GM12891 (cell line): ENCODE measurements at regions not wholly inside any gene's neighbourhood (a gene's known extent, or its start where the extent isn't known, plus 50 kb on each side); places are given as distances from the start of the nearest gene placed in this dataset.

ENCODE experiments used
- DNase-seq: peaks from one replicate; pipeline ENCODE4 v3.0.0; 2011; ENCODE audit warnings: low spot score; ENCODE audit not compliant: insufficient read length
- FAIRE-seq: peaks from 2 replicates; lab custom pipeline; 2011; peaks lifted over from hg19 to GRCh38; lab: Jason Lieb, UNC
- PAX5 ChIP-seq: IDR thresholded peaks from 2 replicates; pipeline ENCODE4 v1.6.1; 2011; ENCODE audit warnings: low read length, moderate library complexity, mild to moderate bottlenecking; ENCODE audit not compliant: insufficient read depth, severe bottlenecking
- POLR2A ChIP-seq: IDR thresholded peaks from 2 replicates; pipeline ENCODE4 v1.6.1; 2011; ENCODE audit warnings: low read depth, low read length, control low read depth
- POLR2AphosphoS5 ChIP-seq: IDR thresholded peaks from 2 replicates; pipeline ENCODE4 v1.6.1; 2011; ENCODE audit warnings: low read depth, low read length, control low read depth
- POU2F2 ChIP-seq: IDR thresholded peaks from 2 replicates; pipeline ENCODE4 v1.6.1; 2011; ENCODE audit warnings: low read depth, mild to moderate bottlenecking, control low read depth, low read length, moderate library complexity
- SPI1 ChIP-seq: IDR thresholded peaks from 2 replicates; pipeline ENCODE4 v1.6.1; 2011; ENCODE audit warnings: low read depth, low read length, control low read depth
- TAF1 ChIP-seq: IDR thresholded peaks from 2 replicates; pipeline ENCODE4 v1.6.1; 2011; ENCODE audit warnings: low read depth, low read length, control low read depth

DNA sequence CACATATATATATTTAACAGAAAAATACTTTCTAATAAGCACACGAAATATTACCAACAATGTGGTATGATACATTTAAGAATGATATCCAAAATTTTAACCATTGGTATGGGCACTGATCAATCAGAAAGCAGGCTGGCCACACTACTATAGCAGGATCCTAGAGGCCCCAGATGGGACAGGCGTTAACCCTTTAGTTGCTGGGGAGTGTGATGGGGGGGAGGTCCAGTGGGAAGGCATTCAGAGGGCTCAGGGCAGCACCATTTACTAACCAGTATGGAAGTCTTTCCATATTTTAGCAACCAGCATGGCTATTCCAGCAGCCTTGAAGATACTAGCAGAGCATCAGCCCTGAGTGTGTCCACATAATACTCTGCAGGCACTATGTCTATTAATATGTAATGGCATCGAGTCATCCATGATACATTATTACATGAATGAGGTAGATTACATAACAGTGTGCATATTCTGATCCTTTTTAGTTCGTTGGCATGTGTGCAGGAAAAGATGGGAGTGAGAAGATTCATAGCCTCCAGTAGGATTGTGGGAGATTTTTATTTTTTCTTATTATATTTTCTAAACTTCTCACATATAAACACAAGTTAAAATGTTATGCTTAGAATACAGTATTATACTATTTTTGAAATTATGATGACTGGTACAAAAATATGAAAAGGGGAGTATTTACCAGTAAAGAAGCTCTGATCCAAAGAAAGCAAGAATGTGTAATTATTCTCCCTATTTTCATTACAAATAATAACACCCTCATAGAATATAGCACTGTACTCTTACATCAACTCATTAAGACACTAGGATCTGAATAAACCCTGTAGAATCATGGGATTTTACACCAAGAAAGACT lies 78.9 kb downstream of the FAM217A start:
- no peak for TF ChIP-seq POLR2A
- TF ChIP-seq POLR2AphosphoS5: no peak
- TF ChIP-seq POU2F2: no peak
- TF ChIP-seq PAX5: no peak
- TF ChIP-seq TAF1: no peak
- TF ChIP-seq SPI1: no peak
- no peak for DNase-seq
- FAIRE-seq: no peak

DNA sequence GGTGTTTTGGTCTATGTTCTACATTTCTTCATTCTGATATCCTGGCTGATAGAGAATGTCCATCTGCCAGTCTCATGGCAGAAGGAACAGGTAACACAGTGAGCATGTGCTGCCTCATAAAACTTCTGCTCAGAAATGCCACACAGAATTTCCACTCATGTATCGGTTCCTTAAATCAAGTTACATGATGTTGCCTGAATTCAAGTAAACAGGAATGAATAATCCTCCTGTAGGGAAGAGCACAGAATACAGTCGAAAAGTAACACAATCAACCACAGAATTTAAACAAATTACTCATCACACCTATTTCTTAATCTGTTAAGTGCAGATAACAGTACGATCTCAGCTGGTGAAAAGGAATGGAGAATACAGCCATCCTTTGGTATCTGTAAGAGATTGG lies 74.7 kb downstream of the FAM217A start:
- DNase-seq: no peak
- TF ChIP-seq POLR2A: no peak
- TF ChIP-seq SPI1: peak; percentile 49; the same call in 1 of the 2 replicates
- no peak for FAIRE-seq

DNA sequence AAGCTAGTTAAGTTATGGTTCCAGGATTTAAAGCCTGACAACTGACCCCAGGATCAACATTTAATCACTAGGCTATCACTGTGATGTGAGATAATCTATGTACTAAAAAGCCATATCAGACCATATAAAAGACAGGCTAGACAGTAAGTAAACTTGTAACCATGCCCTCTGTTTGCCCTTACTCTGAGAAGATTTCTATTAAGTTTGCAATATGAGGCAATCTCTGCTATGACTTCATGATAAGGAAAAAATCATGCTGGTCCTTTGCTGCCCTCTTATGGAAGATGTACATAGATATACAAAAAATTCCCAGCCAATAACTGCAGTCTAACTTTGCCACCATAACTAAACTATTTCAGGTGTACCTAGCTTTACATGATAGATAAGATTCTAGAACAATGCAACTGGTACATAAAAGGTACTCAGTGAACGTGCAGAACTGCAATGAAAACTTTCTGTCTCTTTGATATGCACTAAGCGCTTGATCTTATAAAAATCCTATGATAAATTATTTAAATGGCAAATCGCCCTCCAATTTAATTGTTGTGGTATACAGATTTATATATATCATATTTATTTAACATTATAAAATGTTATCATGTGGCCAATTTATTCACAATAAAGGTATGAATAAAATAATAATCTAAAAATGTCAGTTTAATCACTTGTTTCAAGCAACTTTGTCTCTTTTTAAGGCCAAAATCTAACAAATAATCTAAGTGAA lies 70.5 kb downstream of the FAM217A start:
- FAIRE-seq: no peak
- DNase-seq: no peak
- no peak for TF ChIP-seq TAF1
- no peak for TF ChIP-seq POLR2A
- no peak for TF ChIP-seq POLR2AphosphoS5
- no peak for TF ChIP-seq SPI1
- no peak for TF ChIP-seq POU2F2
- no peak for TF ChIP-seq PAX5

GRCh38 chr6:4009486-4009885 lies 69.5 kb downstream of the FAM217A start:
- no peak for DNase-seq
- TF ChIP-seq PAX5 (no peak), POLR2A (no peak), SPI1 (no peak), POLR2AphosphoS5 (no peak), TAF1 (no peak), POU2F2 (no peak)
- no peak for FAIRE-seq

GRCh38 chr6:4010048-4010447 lies 68.9 kb downstream of the FAM217A start:
- TF ChIP-seq POLR2AphosphoS5: no peak
- no peak for TF ChIP-seq SPI1
- TF ChIP-seq POLR2A: no peak
- no peak for TF ChIP-seq TAF1
- no peak for TF ChIP-seq PAX5
- no peak for TF ChIP-seq POU2F2
- FAIRE-seq (no peak), DNase-seq (no peak)

DNA sequence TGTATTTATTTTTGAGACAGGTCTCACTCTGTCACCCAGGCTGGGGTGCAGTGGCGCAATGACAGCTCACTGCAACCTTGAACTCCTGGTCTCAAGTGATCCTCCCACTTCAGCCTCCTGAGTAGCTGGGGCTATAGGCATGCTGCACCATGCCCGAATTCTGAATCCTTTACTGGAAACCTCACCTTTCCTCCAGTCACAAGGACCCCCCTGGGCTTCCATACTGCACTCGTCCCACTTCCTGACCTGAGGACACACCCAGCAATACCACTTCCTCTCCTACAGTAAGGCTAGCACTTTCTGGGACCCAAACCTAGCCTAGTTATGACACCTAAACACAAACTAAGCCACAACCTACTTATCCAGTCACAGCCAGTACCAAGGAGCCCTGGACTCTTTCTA lies 68.2 kb downstream of the FAM217A start:
- no peak for TF ChIP-seq POLR2A
- peak; percentile 75 for TF ChIP-seq SPI1
- FAIRE-seq: no peak
- no peak for DNase-seq

- TF ChIP-seq SPI1: no peak
- no peak for TF ChIP-seq POLR2AphosphoS5
- no peak for TF ChIP-seq POU2F2
- TF ChIP-seq POLR2A: no peak
- no peak for TF ChIP-seq PAX5
- TF ChIP-seq TAF1: no peak
- no peak for DNase-seq
- FAIRE-seq: no peak
Measured at GRCh38 chr6:4012826-4013225, 66.1 kb downstream of the FAM217A start.

DNA sequence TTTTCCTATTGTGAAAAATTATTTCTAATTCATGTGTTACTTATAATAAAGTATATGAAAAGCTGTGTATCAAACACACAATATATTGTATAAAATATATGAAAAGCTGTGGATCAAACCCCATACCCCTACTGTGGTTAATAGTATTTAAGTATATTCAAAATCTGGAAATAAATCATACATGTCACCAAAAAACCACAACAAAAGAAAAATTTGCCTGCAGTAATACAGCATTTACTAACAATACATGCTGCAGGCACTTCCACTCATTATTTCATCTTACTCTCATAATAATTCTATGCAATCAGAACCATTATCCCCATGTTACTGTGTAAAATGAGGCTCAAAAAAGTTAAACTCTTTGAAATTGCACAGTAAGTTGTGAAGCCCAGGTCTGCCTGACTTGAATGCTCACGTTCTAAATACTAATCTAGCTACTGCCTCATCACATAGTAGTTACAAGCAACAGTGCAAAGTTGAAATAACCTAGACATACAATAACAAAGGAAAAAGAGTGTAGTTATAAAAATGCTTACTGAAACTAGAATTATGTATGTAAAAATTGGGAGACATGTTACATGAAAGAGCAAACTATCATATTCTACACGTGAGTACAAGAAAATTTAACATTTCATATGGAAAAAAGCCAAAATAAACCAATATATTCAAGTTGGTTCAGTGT lies 61.7 kb downstream of the FAM217A start:
- TF ChIP-seq POU2F2: no peak
- TF ChIP-seq POLR2AphosphoS5: no peak
- TF ChIP-seq TAF1: no peak
- TF ChIP-seq POLR2A: no peak
- no peak for TF ChIP-seq PAX5
- TF ChIP-seq SPI1: no peak
- no peak for FAIRE-seq
- DNase-seq: no peak

DNA sequence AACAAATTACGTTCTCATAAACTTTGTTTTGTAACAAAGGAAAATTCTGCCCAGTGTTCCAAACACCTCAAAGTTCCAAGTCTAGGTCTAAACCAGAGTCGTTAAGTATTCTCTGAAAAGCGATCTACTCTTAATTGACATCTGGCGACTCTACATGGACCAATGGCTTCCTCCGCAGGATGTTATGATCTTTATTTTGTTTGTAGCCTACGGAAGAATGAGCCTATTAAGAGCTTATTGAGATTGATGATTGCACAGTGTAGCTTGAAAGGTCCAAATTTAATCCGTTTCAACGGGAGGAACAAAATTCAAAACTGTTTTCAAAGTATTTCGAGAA lies 61.1 kb downstream of the FAM217A start:
- TF ChIP-seq PAX5 (no peak), POLR2A (no peak), POU2F2 (no peak), TAF1 (no peak), POLR2AphosphoS5 (no peak), SPI1 (no peak)
- no peak for FAIRE-seq
- DNase-seq: no peak
